ENCODE measurements at regions not wholly inside any gene's neighbourhood (a gene's known extent, or its start where the extent isn't known, plus 50 kb on each side); places are given as distances from the start of the nearest gene placed in this dataset.

- TF ChIP-seq CTCF (IDR thresholded peaks at IDR 0.05 in 4 of 5, conservative IDR thresholded peaks at IDR 0.05 in 1 of 5): no peak
- TF ChIP-seq POLR2A (IDR thresholded peaks at IDR 0.05): no peak
Observed at GRCh38 chr7:118389629-118390028, 165.1 kb downstream of the ANKRD7 start.

Measured in gastrocnemius medialis (tissue), 4 donors.